ENCODE measurements at regions not wholly inside any gene's neighbourhood (a gene's known extent, or its start where the extent isn't known, plus 50 kb on each side); places are given as distances from the start of the nearest gene placed in this dataset.

GRCh38 chr17:72193391-72194106 lies 72.7 kb downstream of the SOX9 start:
- TF ChIP-seq CTCF (conservative IDR thresholded peaks at IDR 0.05 in 1 of 2, IDR thresholded peaks at IDR 0.05 in 1 of 2; ENCODE audit: low read depth in 1 of 2, low read length in 2 of 2), result no peak
- TF ChIP-seq EZH2 (IDR thresholded peaks at IDR 0.05; ENCODE audit: low read length, missing control alignments), result no peak

All from fibroblast of lung (primary cell).